Psoas muscle (tissue), 7 donors: ENCODE measurements at regions not wholly inside any gene's neighbourhood (a gene's known extent, or its start where the extent isn't known, plus 50 kb on each side); places are given as distances from the start of the nearest gene placed in this dataset.

Experiments
- ATAC-seq, 4 donors: fragments of 200-7000 bp; cut with Tn5 transposase; one replicate each; pipeline ENCODE4 v1.9.1; 2020; ENCODE audit warnings: moderate library complexity in 3 of 4, mild to moderate bottlenecking in 2 of 4
- DNase-seq, 2 donors: peaks; one replicate each; pipeline ENCODE4 v3.0.0-alpha.2; 2020
- H3K27ac ChIP-seq: fragments of 200-600 bp; one replicate; pipeline ENCODE4 v1.8.0; 2022
- H3K27me3 ChIP-seq, 3 donors: fragments of 200-600 bp in 1 of 3; one replicate each; pipeline versions ENCODE4 v1.6.1 to v1.8.0; 2013 to 2022; ENCODE audit warnings: low read length in 2 of 3, mild to moderate bottlenecking in 2 of 3, moderate library complexity in 1 of 3; ENCODE audit not compliant: insufficient read depth in 3 of 3
- H3K36me3 ChIP-seq, 2 donors: fragments of 200-600 bp in 1 of 2; one replicate each; pipeline versions ENCODE4 v1.6.1 to v1.8.0; 2013 to 2022; ENCODE audit warnings: low read depth in 1 of 2, mild to moderate bottlenecking in 1 of 2, moderate library complexity in 1 of 2; ENCODE audit not compliant: insufficient read depth in 1 of 2
- H3K4me1 ChIP-seq: fragments of 200-600 bp; one replicate; pipeline ENCODE4 v1.8.0; 2022
- H3K4me3 ChIP-seq: fragments of 200-600 bp; one replicate; pipeline ENCODE4 v1.8.0; 2022; ENCODE audit warnings: mild to moderate bottlenecking
- H3K9me3 ChIP-seq: fragments of 200-600 bp; one replicate; pipeline ENCODE4 v1.8.0; 2022
- CTCF ChIP-seq: fragments of 200-600 bp; IDR thresholded peaks from one replicate; pipeline ENCODE4 v1.8.0; 2022; ENCODE audit warnings: antibody characterized with exemption
- WGBS, 3 donors: extraction: QIAGEN DNeasy Blood & Tissue Kit; methylation state at CpG; one replicate each; pipeline versions ENCODE4 v1.1.6 to v1.1.7; 2013; 5-methylcytosine and 5-hydroxymethylcytosine counted together
- intact Hi-C, 2 donors: fragments of 100-400 bp; cut with DNase I; formaldehyde crosslinking; loops; one replicate each; pipeline versions ENCODE4 v1.11.0 to v1.14.2; 2022
- donor health status: healthy with polysubstance abuse.
- donor health status: DM: no; HTN: no; CAD: no; lungs with moderate emphysema.
- donor health status: Bipolar disorder and iron deficiency.
- donor health status: healthy.
- donor health status: DM: yes; HTN: yes; CAD: no.
- donor health status: DM: no; HTN: no; CAD: no.
- donor health status: DM: yes; HTN: yes; CAD: no.

GRCh38 chr5:166881802-166882201 is 1409.6 kb upstream of the WWC1 start:
- DNase-seq (no peak), ATAC-seq (no peak)
- H3K4me3 ChIP-seq = no peak overlapping the region
- intact Hi-C loops = no loop called here
- no peaks in the 10 kb centered on the region for H3K9me3 ChIP-seq
- TF ChIP-seq CTCF = no peak
- no peaks in the 10 kb centered on the region for H3K4me1 ChIP-seq
- H3K27me3 ChIP-seq = no peaks in the 10 kb centered on the region
- H3K27ac ChIP-seq = no peak overlapping the region
- WGBS, 3 donors = 53 to 64% (median 61%) methylated on average over 8 of the region's 8 CpGs
- no peaks in the 10 kb centered on the region for H3K36me3 ChIP-seq

- no peaks in the 10 kb centered on the region for H3K4me1 ChIP-seq
- intact Hi-C loops = no loop called here
- ATAC-seq = no peak
- no peak overlapping the region for H3K27ac ChIP-seq
- no peaks in the 10 kb centered on the region for H3K27me3 ChIP-seq
- no peak overlapping the region for H3K4me3 ChIP-seq
- 65 to 70% (median 67%) methylated on average over 4 of the region's 4 CpGs for WGBS, 3 donors
- no peaks in the 10 kb centered on the region for H3K36me3 ChIP-seq
- no peaks in the 10 kb centered on the region for H3K9me3 ChIP-seq
- no peak for TF ChIP-seq CTCF
- DNase-seq = no peak
Observed at GRCh38 chr5:166883016-166883415, 1408.4 kb upstream of the WWC1 start.

GRCh38 chr5:166898166-166898565 is 1393.3 kb upstream of the WWC1 start:
- Histone ChIP-seq H3K4me1 (no peaks in the 10 kb centered on the region), H3K9me3 (no peaks in the 10 kb centered on the region), H3K36me3 (no peaks in the 10 kb centered on the region), H3K4me3 (no peak overlapping the region), H3K27ac (no peak overlapping the region), H3K27me3 (no peaks in the 10 kb centered on the region)
- WGBS, 3 donors = 57 to 70% (median 63%) methylated on average over 6 of the region's 6 CpGs
- DNase-seq (no peak), ATAC-seq (no peak)
- intact Hi-C loops = no loop called here
- TF ChIP-seq CTCF = no peak

- no peak for TF ChIP-seq CTCF
- no peaks in the 10 kb centered on the region for H3K4me1 ChIP-seq
- H3K36me3 ChIP-seq = no peaks in the 10 kb centered on the region
- ATAC-seq (no peak), DNase-seq (no peak)
- no peak overlapping the region for H3K27ac ChIP-seq
- intact Hi-C loops = no loop called here
- H3K9me3 ChIP-seq = no peaks in the 10 kb centered on the region
- no peaks in the 10 kb centered on the region for H3K27me3 ChIP-seq
- no peak overlapping the region for H3K4me3 ChIP-seq
- WGBS, 3 donors = 90 to 97% (median 93%) methylated on average over 5 of the region's 5 CpGs
Observed at GRCh38 chr5:166899343-166899742, 1392.1 kb upstream of the WWC1 start.

GRCh38 chr5:166904571-166904970 is 1386.9 kb upstream of the WWC1 start:
- intact Hi-C loops = no loop called here
- no peak overlapping the region for H3K27ac ChIP-seq
- DNase-seq = no peak
- no peak overlapping the region for H3K4me3 ChIP-seq
- H3K36me3 ChIP-seq = no peaks in the 10 kb centered on the region
- ATAC-seq = no peak
- no peaks in the 10 kb centered on the region for H3K4me1 ChIP-seq
- H3K27me3 ChIP-seq = no peaks in the 10 kb centered on the region
- WGBS, 3 donors = 68 to 77% (median 71%) methylated on average over 7 of the region's 7 CpGs
- no peaks in the 10 kb centered on the region for H3K9me3 ChIP-seq
- no peak for TF ChIP-seq CTCF
